GM23248 (cell line): ENCODE measurements at regions not wholly inside any gene's neighbourhood (a gene's known extent, or its start where the extent isn't known, plus 50 kb on each side); places are given as distances from the start of the nearest gene placed in this dataset.

Experiments used
- EZH2 ChIP-seq: fragments of 200-600 bp; sonication (generic); IDR thresholded peaks from 2 replicates; pipeline ENCODE4 v1.6.1; 2018; ENCODE audit warnings: antibody characterized with exemption, mild to moderate bottlenecking; ENCODE audit not compliant: insufficient read depth, poor library complexity, severe bottlenecking
- EZH2phosphoT487 ChIP-seq: fragments of 200-600 bp; sonication (generic); IDR thresholded peaks from 2 replicates; pipeline ENCODE4 v1.6.1; 2018; ENCODE audit warnings: antibody characterized with exemption, moderate library complexity, mild to moderate bottlenecking, low read depth; ENCODE audit not compliant: insufficient read depth

- TF ChIP-seq EZH2phosphoT487 (no peak), EZH2 (no peak)
Measured at GRCh38 chr15:79779746-79780145, 117.1 kb downstream of the MTHFS start.
